Tibial nerve (tissue), 4 donors: ENCODE measurements at regions not wholly inside any gene's neighbourhood (a gene's known extent, or its start where the extent isn't known, plus 50 kb on each side); places are given as distances from the start of the nearest gene placed in this dataset.

Experiments used
- CTCF ChIP-seq, 5 experiments: fragments of 200-600 bp in 3 of 5; fragments of 450-650 bp in 2 of 5; sonication (generic) in 3 of 5; IDR thresholded peaks; one replicate each; pipeline ENCODE4 v1.5.1; 2016 to 2019; ENCODE audit warnings: antibody characterized with exemption in 5 of 5, mild to moderate bottlenecking in 3 of 5, moderate library complexity in 2 of 5
- EP300 ChIP-seq, 2 donors: sonication (generic); formaldehyde crosslinking; IDR thresholded peaks; one replicate each; pipeline ENCODE4 v1.6.1; 2017; ENCODE audit warnings: antibody characterized with exemption in 2 of 2, mild to moderate bottlenecking in 1 of 2
- POLR2A ChIP-seq, 2 donors: fragments of 450-650 bp; IDR thresholded peaks; one replicate each; pipeline ENCODE4 v1.6.1; 2017; ENCODE audit warnings: antibody characterized with exemption in 2 of 2, mild to moderate bottlenecking in 2 of 2, moderate library complexity in 2 of 2

DNA sequence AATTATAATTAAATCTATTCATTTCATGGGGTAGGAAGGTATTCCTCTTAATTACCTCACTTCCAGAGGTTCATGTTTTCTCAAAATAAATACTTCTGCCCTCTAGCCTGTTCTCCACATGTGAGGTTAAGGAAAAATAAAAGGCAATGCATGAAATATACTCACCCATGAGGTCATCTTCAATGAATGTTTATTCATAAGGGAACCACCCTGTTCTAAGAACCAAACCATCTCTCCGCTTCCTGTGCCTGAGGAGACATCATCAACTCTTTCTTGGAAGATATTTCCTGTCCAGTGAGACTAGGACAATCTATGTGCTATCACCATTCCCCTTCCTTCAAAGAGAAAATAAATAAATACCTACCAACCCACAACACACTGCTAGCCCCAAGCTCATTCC, 513.7 kb upstream of the PLXNA2 start:
- TF ChIP-seq CTCF (IDR thresholded peaks at IDR 0.05) (no peak), POLR2A (IDR thresholded peaks at IDR 0.05) (no peak), EP300 (IDR thresholded peaks at IDR 0.05) (no peak)
